ENCODE measurements at regions not wholly inside any gene's neighbourhood (a gene's known extent, or its start where the extent isn't known, plus 50 kb on each side); places are given as distances from the start of the nearest gene placed in this dataset.

GRCh38 chr14:100673807-100674154 lies 52.9 kb upstream of the DLK1 start:
- DNase-seq: no peak

- no peak for DNase-seq
Measured at GRCh38 chr14:100674428-100674827, 52.3 kb upstream of the DLK1 start.

- DNase-seq: no peak
Measured at GRCh38 chr14:100674897-100675619, 51.6 kb upstream of the DLK1 start.

- no peak for DNase-seq
Measured at GRCh38 chr14:100675699-100676684, 50.7 kb upstream of the DLK1 start.
